HEK293 (cell line): ENCODE measurements at regions not wholly inside any gene's neighbourhood (a gene's known extent, or its start where the extent isn't known, plus 50 kb on each side); places are given as distances from the start of the nearest gene placed in this dataset.

Source experiments
- CTCF ChIA-PET: fragments of 350-600 bp; formaldehyde crosslinking; extraction: SDS; loops from one replicate; lab custom pipeline; 2021; ENCODE audit warnings: antibody characterized with exemption; lab: Yijun Ruan, JAX
- POLR2A ChIA-PET: fragments of 300-600 bp; formaldehyde crosslinking; extraction: SDS; loops from one replicate; lab custom pipeline; 2020; ENCODE audit warnings: antibody characterized with exemption, inconsistent platforms; lab: Yijun Ruan, JAX
- H3K27ac ChIP-seq: fragments of 200-500 bp; sonication (Bioruptor generic); 2 replicates; pipeline ENCODE4 v1.5.1; 2014; ENCODE audit warnings: low read depth, low read length, control low read depth, inconsistent platforms; ENCODE audit errors: extremely low read depth
- H3K36me3 ChIP-seq, 2 experiments: fragments of 200-500 bp in 1 of 2; sonication (Bioruptor generic) in 1 of 2; 1 replicate in 1 of 2; 2 replicates in 1 of 2; pipeline ENCODE4 v1.5.1; 2014 to 2017; ENCODE audit warnings: inconsistent platforms in 2 of 2, low read length in 2 of 2; ENCODE audit not compliant: control insufficient read depth in 2 of 2, insufficient read depth in 1 of 2
- H3K4me1 ChIP-seq: fragments of 200-500 bp; sonication (Bioruptor generic); 2 replicates; pipeline ENCODE4 v1.5.1; 2014; ENCODE audit warnings: mild to moderate bottlenecking, low read length, inconsistent platforms; ENCODE audit not compliant: control insufficient read depth, insufficient read depth
- H3K4me3 ChIP-seq: 2 replicates; pipeline ENCODE4 v1.5.1; 2011; ENCODE audit warnings: low read depth, mild to moderate bottlenecking, control low read depth, low read length, moderate library complexity
- H3K9me3 ChIP-seq: fragments of 200-500 bp; sonication (Bioruptor generic); 2 replicates; pipeline ENCODE4 v1.5.1; 2014; ENCODE audit warnings: low read depth, low read length, inconsistent platforms; ENCODE audit not compliant: control insufficient read depth, insufficient read depth
- FEZF1 ChIP-seq: fragments of 450-650 bp; formaldehyde crosslinking; IDR thresholded peaks from 2 replicates; pipeline ENCODE4 v1.5.1; 2016; ENCODE audit warnings: missing biosample characterization, missing genetic modification characterization
- GLIS2 ChIP-seq: fragments of 450-650 bp; formaldehyde crosslinking; IDR thresholded peaks from 2 replicates; pipeline ENCODE4 v1.5.1; 2016; ENCODE audit warnings: missing biosample characterization, missing genetic modification characterization
- HOXC10 ChIP-seq: sonication (generic); formaldehyde crosslinking; IDR thresholded peaks from 2 replicates; pipeline ENCODE4 v1.8.1; 2023; ENCODE audit warnings: mild to moderate bottlenecking, missing genetic modification reagents
- KLF10 ChIP-seq: fragments of 450-650 bp; IDR thresholded peaks from 2 replicates; pipeline ENCODE4 v1.5.1; 2018; ENCODE audit warnings: missing biosample characterization, mild to moderate bottlenecking, missing genetic modification characterization
- MZF1 ChIP-seq: fragments of 450-650 bp; formaldehyde crosslinking; IDR thresholded peaks from 2 replicates; pipeline ENCODE4 v1.5.1; 2017; ENCODE audit warnings: missing biosample characterization, missing genetic modification characterization, borderline replicate concordance
- PRDM1 ChIP-seq: fragments of 450-650 bp; formaldehyde crosslinking; IDR thresholded peaks from 2 replicates; pipeline ENCODE4; 2016; ENCODE audit warnings: missing biosample characterization, missing genetic modification characterization
- SETDB1 ChIP-seq: IDR thresholded peaks from one replicate; pipeline ENCODE4 v1.6.1; 2017; ENCODE audit warnings: mild to moderate bottlenecking, low read length, moderate library complexity, mixed read lengths; ENCODE audit not compliant: insufficient read length
- SP3 ChIP-seq: fragments of 450-650 bp; formaldehyde crosslinking; IDR thresholded peaks from 2 replicates; pipeline ENCODE4 v1.5.1; 2016; ENCODE audit warnings: missing biosample characterization, missing genetic modification characterization
- WT1 ChIP-seq: fragments of 450-650 bp; formaldehyde crosslinking; IDR thresholded peaks from 2 replicates; pipeline ENCODE4 v1.5.1; 2016; ENCODE audit warnings: missing biosample characterization, missing genetic modification characterization
- ZBTB44 ChIP-seq: fragments of 450-650 bp; IDR thresholded peaks from 2 replicates; pipeline ENCODE4 v1.5.1; 2018; ENCODE audit warnings: missing biosample characterization, mild to moderate bottlenecking, missing genetic modification characterization
- ZBTB8A ChIP-seq: fragments of 450-650 bp; formaldehyde crosslinking; IDR thresholded peaks from 2 replicates; pipeline ENCODE4 v1.5.1; 2016; ENCODE audit warnings: missing biosample characterization, missing genetic modification characterization
- ZFP37 ChIP-seq: fragments of 450-650 bp; formaldehyde crosslinking; IDR thresholded peaks from 2 replicates; pipeline ENCODE4 v1.5.1; 2016; ENCODE audit warnings: missing biosample characterization, missing genetic modification characterization
- ZNF10 ChIP-seq: fragments of 450-650 bp; formaldehyde crosslinking; IDR thresholded peaks from 2 replicates; pipeline ENCODE4 v1.5.1; 2017; ENCODE audit warnings: missing biosample characterization, missing genetic modification characterization
- ZNF112 ChIP-seq: fragments of 450-650 bp; formaldehyde crosslinking; IDR thresholded peaks from 2 replicates; pipeline ENCODE4 v1.5.0; 2017; ENCODE audit warnings: missing biosample characterization, missing genetic modification characterization
- ZNF121 ChIP-seq: fragments of 450-650 bp; formaldehyde crosslinking; IDR thresholded peaks from 2 replicates; pipeline ENCODE4 v1.5.1; 2016; ENCODE audit warnings: missing biosample characterization, missing genetic modification characterization
- ZNF133 ChIP-seq: fragments of 450-650 bp; formaldehyde crosslinking; IDR thresholded peaks from 2 replicates; pipeline ENCODE4 v1.5.1; 2016; ENCODE audit warnings: missing biosample characterization, missing genetic modification characterization
- ZNF202 ChIP-seq: fragments of 450-650 bp; formaldehyde crosslinking; IDR thresholded peaks from 2 replicates; pipeline ENCODE4 v1.5.1; 2016; ENCODE audit warnings: missing biosample characterization, missing genetic modification characterization, borderline replicate concordance
- ZNF24 ChIP-seq: fragments of 450-650 bp; formaldehyde crosslinking; IDR thresholded peaks from 2 replicates; pipeline ENCODE4 v1.5.1; 2016; ENCODE audit warnings: missing biosample characterization, missing genetic modification characterization
- ZNF416 ChIP-seq: fragments of 450-650 bp; formaldehyde crosslinking; IDR thresholded peaks from 2 replicates; pipeline ENCODE4 v1.5.1; 2016; ENCODE audit warnings: missing biosample characterization, missing genetic modification characterization
- ZNF433 ChIP-seq: fragments of 450-650 bp; formaldehyde crosslinking; IDR thresholded peaks from 2 replicates; pipeline ENCODE4 v1.5.1; 2016; ENCODE audit warnings: missing biosample characterization, missing genetic modification characterization, low read depth
- ZNF521 ChIP-seq: fragments of 450-650 bp; formaldehyde crosslinking; IDR thresholded peaks from 2 replicates; pipeline ENCODE4 v1.5.1; 2017; ENCODE audit warnings: missing biosample characterization, mild to moderate bottlenecking, missing genetic modification characterization
- ZNF530 ChIP-seq: fragments of 450-650 bp; formaldehyde crosslinking; IDR thresholded peaks from 2 replicates; pipeline ENCODE4 v1.5.1; 2016; ENCODE audit warnings: low read depth, missing biosample characterization, missing genetic modification characterization
- ZNF555 ChIP-seq: fragments of 450-650 bp; formaldehyde crosslinking; conservative IDR thresholded peaks from 2 replicates; pipeline ENCODE4 v1.5.1; 2017; ENCODE audit warnings: missing biosample characterization, mild to moderate bottlenecking, missing genetic modification characterization, inconsistent platforms
- ZNF580 ChIP-seq: fragments of 450-650 bp; formaldehyde crosslinking; IDR thresholded peaks from 2 replicates; pipeline ENCODE4 v1.5.1; 2016; ENCODE audit warnings: missing biosample characterization, missing genetic modification characterization
- ZNF600 ChIP-seq: fragments of 450-650 bp; formaldehyde crosslinking; IDR thresholded peaks from 2 replicates; pipeline ENCODE4 v1.5.1; 2016; ENCODE audit warnings: missing biosample characterization, missing genetic modification characterization
- ZNF610 ChIP-seq: fragments of 450-650 bp; formaldehyde crosslinking; IDR thresholded peaks from 2 replicates; pipeline ENCODE4 v1.5.1; 2016; ENCODE audit warnings: missing biosample characterization, missing genetic modification characterization, borderline replicate concordance
- ZNF626 ChIP-seq: fragments of 450-650 bp; sonication (Bioruptor Pico); formaldehyde crosslinking; IDR thresholded peaks from 2 replicates; pipeline ENCODE4 v1.5.1; 2018; ENCODE audit warnings: missing biosample characterization, missing genetic modification characterization, inconsistent platforms
- ZNF639 ChIP-seq: fragments of 450-650 bp; formaldehyde crosslinking; IDR thresholded peaks from 2 replicates; pipeline ENCODE4 v1.5.1; 2016; ENCODE audit warnings: missing biosample characterization, missing genetic modification characterization
- ZNF654 ChIP-seq: fragments of 450-650 bp; formaldehyde crosslinking; IDR thresholded peaks from 2 replicates; pipeline ENCODE4 v1.5.1; 2016; ENCODE audit warnings: low read depth, missing biosample characterization, missing genetic modification characterization
- ZNF776 ChIP-seq: fragments of 450-650 bp; formaldehyde crosslinking; IDR thresholded peaks from 2 replicates; pipeline ENCODE4 v1.5.0; 2017; ENCODE audit warnings: missing biosample characterization, missing genetic modification characterization, borderline replicate concordance
- ZNF791 ChIP-seq: fragments of 450-650 bp; formaldehyde crosslinking; IDR thresholded peaks from 2 replicates; pipeline ENCODE4 v1.5.1; 2016; ENCODE audit warnings: missing biosample characterization, missing genetic modification characterization
- ZNF792 ChIP-seq: fragments of 450-650 bp; formaldehyde crosslinking; IDR thresholded peaks from 2 replicates; pipeline ENCODE4 v1.5.1; 2016; ENCODE audit warnings: missing biosample characterization, missing genetic modification characterization
- ZNF837 ChIP-seq: fragments of 450-650 bp; formaldehyde crosslinking; IDR thresholded peaks from 2 replicates; pipeline ENCODE4 v1.5.1; 2016; ENCODE audit warnings: missing biosample characterization, missing genetic modification characterization
- ZNF843 ChIP-seq: fragments of 450-650 bp; formaldehyde crosslinking; IDR thresholded peaks from 2 replicates; pipeline ENCODE4 v1.5.1; 2016; ENCODE audit warnings: missing biosample characterization, missing genetic modification characterization
- ZSCAN16 ChIP-seq: fragments of 450-650 bp; formaldehyde crosslinking; IDR thresholded peaks from 2 replicates; pipeline ENCODE4 v1.5.1; 2016; ENCODE audit warnings: missing biosample characterization, missing genetic modification characterization
- ZSCAN30 ChIP-seq: fragments of 450-650 bp; IDR thresholded peaks from 2 replicates; pipeline ENCODE4 v1.5.1; 2018; ENCODE audit warnings: missing biosample characterization, mild to moderate bottlenecking, missing genetic modification characterization, moderate library complexity
- ZSCAN4 ChIP-seq: fragments of 450-650 bp; formaldehyde crosslinking; IDR thresholded peaks from 2 replicates; pipeline ENCODE4 v1.5.1; 2017; ENCODE audit warnings: missing biosample characterization, missing genetic modification characterization

- Histone ChIP-seq H3K4me1 (no peaks in the 10 kb centered on the region), H3K9me3 (no peaks in the 10 kb centered on the region), H3K4me3 (no peak overlapping the region), H3K36me3 (no peaks in the 10 kb centered on the region), H3K27ac (no peak overlapping the region)
- TF ChIP-seq HOXC10 (CRISPR knock-in tag) = no peak
- no peak for TF ChIP-seq ZNF626
- no peak for TF ChIP-seq ZNF555 (tag by site-specific recombination)
- no peak for TF ChIP-seq ZSCAN16 (tag by site-specific recombination)
- no peak for TF ChIP-seq ZNF202 (tag by site-specific recombination)
- no peak for TF ChIP-seq KLF10 (tag by site-specific recombination)
- no peak for TF ChIP-seq ZNF792
- TF ChIP-seq ZNF654 = no peak
- no peak for TF ChIP-seq ZNF112 (tag by site-specific recombination)
- no peak for TF ChIP-seq ZNF610 (tag by site-specific recombination)
- TF ChIP-seq PRDM1 = no peak
- no peak for TF ChIP-seq ZSCAN4 (tag by site-specific recombination)
- TF ChIP-seq ZSCAN30 (tag by site-specific recombination) = no peak
- CTCF ChIA-PET = no interaction called here
- POLR2A ChIA-PET = no interaction called here
Measured at GRCh38 chr3:117356091-117356705, 646.6 kb downstream of the TUSC7 start.

- POLR2A ChIA-PET = no interaction called here
Measured at GRCh38 chr3:117358717-117359314, 649.2 kb downstream of the TUSC7 start.

GRCh38 chr3:117366574-117366973 is 657.0 kb downstream of the TUSC7 start:
- H3K27ac ChIP-seq = no peak overlapping the region
- CTCF ChIA-PET = no interaction called here
- H3K36me3 ChIP-seq = no peaks in the 10 kb centered on the region
- no peaks in the 10 kb centered on the region for H3K4me1 ChIP-seq
- no peak overlapping the region for H3K4me3 ChIP-seq
- POLR2A ChIA-PET = no interaction called here
- H3K9me3 ChIP-seq = no peaks in the 10 kb centered on the region
- TF ChIP-seq ZNF416 (tag by site-specific recombination) (no peak), ZNF10 (no peak), ZNF580 (tag by site-specific recombination) (no peak), ZNF530 (tag by site-specific recombination) (no peak), WT1 (tag by site-specific recombination) (no peak), ZNF639 (tag by site-specific recombination) (no peak), ZBTB44 (tag by site-specific recombination) (no peak), HOXC10 (CRISPR knock-in tag) (no peak), SP3 (no peak), ZNF24 (tag by site-specific recombination) (no peak), ZNF837 (tag by site-specific recombination) (no peak), ZFP37 (tag by site-specific recombination) (no peak), SETDB1 (no peak), ZNF776 (no peak), ZNF791 (tag by site-specific recombination) (no peak)

More at GRCh38 chr3:117358717-117359314, 649.2 kb downstream of the TUSC7 start:
- H3K4me3 ChIP-seq = no peak overlapping the region
- TF ChIP-seq ZNF121 (tag by site-specific recombination) (no peak), ZBTB8A (tag by site-specific recombination) (no peak), ZNF600 (tag by site-specific recombination) (no peak), GLIS2 (tag by site-specific recombination) (no peak), ZNF433 (tag by site-specific recombination) (no peak), MZF1 (no peak), FEZF1 (tag by site-specific recombination) (no peak), ZNF521 (tag by site-specific recombination) (no peak), ZNF133 (tag by site-specific recombination) (no peak), ZNF843 (tag by site-specific recombination) (no peak)
- CTCF ChIA-PET = no interaction called here
- H3K9me3 ChIP-seq = no peaks in the 10 kb centered on the region
- no peak overlapping the region for H3K27ac ChIP-seq
- no peaks in the 10 kb centered on the region for H3K36me3 ChIP-seq
- no peaks in the 10 kb centered on the region for H3K4me1 ChIP-seq
